GM21786 (cell line): ENCODE measurements at regions not wholly inside any gene's neighbourhood (a gene's known extent, or its start where the extent isn't known, plus 50 kb on each side); places are given as distances from the start of the nearest gene placed in this dataset.
"Not testable (repeated sequence)": the region's sequence is repeated elsewhere in the genome, so short reads cannot be mapped to it uniquely, and the experiment has no call there.

ENCODE experiments used
- ATAC-seq: cut with Tn5 transposase; IDR thresholded peaks from one replicate; pipeline ENCODE4 v1.9.1; 2021; ENCODE audit not compliant: unreplicated experiment

DNA sequence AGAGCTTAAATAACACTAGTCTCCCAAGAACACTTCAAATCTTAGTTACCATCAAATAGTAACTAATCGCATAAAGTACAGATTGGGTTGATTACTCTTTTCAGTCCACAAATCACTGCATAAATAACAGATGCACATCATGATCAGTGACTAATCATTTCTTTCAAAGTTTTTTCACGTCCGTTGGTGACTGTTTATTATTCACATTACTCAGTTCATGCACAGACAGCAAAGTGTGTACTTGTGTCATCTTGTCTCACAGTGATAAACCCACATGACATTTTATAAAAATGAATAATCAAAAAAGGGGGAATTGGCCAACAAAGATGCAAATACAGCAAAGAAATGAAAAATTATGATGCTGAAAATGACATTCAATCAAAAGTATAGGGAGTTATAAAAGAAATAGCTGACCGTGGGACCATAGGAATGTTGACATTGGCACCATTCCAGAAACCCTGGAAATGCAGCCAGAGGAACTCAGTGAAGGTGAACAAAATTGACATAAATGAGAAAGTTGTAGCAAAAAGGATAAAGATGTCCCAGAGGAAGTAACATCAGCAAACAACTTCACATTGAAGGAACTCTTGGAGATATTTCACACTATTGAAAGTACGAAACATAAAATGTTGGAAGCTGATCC is 161.5 kb downstream of the SOX3 start:
- no peak for ATAC-seq

DNA sequence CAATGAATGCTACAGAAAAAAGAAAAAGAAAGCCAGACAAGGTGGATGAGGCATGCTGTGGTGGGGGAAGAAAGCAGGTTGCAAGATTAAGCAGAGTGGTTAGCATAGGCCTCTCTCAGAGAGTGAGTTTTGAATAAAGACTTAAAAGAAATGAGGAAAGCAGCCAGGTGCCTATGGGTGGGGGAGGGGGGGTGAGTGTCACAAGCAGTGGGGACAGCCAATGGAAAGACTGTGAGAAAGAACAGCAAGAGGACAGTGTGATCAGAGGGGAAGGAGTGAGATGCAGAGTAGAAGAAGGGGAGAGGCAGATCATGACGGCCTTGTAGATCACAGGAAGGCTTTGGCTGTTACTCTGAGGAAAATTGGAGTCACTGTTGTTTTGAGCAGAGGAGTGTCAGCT is 162.5 kb downstream of the SOX3 start:
- ATAC-seq, result no peak

- no peak for ATAC-seq
These were observed 167.6 kb downstream of the SOX3 start for GRCh38 chrX:140337263-140337662.

- ATAC-seq, result no peak
These were observed 186.6 kb downstream of the SOX3 start for GRCh38 chrX:140318296-140318695.

DNA sequence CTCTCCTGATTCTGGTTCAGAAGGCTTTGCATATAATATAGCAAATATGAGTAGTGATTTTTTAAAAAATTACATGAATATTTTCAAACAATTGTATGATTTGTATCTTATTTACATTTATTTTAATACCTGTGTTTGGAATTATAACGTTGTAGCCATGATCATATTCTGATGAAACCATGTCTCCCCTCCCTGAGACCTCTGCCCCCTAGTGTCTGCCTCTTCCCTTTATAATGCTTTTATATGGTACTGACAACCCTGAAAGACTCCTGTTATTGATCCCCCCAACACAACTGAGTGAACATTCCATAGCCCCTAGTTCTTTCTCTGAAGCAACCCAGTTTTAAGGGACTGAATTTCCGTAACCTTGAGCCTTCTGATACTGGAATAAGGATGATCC is 187.4 kb downstream of the SOX3 start:
- ATAC-seq, result no peak

DNA sequence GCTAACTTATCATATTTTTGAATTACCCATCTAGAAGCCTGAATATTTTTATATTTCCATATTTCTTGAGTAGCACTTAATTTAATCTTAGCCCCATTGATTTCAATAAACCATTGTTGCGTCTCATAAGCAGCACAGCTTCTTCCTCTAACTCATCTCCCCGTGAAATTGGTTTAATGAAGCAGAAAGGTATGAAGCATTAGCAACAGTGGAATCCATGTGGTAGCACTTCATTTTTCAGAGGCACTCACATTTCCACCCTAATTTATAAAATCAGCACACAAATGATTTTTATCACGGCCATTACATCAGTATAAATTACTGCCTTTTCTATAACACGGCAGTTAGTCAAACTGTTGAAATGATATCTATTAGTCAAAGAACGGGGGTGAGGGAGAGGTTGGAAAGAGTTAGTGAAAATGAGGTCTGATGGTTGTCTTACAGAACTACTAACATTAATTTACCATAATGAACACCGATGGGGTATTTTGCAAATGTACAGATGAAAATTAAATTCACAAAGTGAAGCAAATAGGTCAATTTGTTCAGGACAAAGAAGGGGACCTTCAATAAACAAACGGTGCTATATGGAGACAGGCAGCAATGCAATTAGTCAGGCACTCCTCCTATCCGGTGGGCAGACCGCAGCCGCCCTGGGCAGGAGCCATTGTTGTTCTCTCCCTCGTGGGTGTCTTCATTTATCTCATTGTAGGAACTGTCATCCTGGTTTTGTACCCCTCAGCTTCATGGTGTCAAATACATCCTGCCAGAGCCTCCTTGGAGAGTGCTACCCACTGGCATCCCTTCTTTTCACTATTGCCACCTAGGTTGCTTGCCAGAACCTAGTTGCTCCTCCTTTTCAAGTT is 205.7 kb downstream of the SOX3 start:
- ATAC-seq, result no peak

- ATAC-seq, result no peak
These were observed 207.6 kb downstream of the SOX3 start for GRCh38 chrX:140297273-140297672.

DNA sequence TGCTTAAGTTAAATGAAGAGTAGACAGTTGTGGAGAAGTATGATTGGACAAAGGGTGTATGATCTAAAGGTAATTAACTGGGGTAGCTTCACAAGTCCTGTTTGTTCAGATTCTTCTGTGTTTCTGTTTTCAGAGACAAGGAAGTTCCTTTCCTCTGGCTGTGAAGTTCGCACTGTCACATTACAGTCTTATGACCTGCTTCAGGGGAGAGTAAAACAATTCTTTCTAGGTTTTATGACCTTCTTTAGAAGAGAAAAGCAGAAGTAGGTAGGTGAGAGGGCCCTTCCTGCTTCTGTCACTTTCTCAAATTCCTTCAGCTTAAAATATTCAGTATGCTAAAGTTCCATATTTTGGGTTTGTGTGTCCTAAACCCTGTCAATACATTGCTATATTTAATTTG is 211.9 kb downstream of the SOX3 start:
- ATAC-seq, result peak; percentile 56

DNA sequence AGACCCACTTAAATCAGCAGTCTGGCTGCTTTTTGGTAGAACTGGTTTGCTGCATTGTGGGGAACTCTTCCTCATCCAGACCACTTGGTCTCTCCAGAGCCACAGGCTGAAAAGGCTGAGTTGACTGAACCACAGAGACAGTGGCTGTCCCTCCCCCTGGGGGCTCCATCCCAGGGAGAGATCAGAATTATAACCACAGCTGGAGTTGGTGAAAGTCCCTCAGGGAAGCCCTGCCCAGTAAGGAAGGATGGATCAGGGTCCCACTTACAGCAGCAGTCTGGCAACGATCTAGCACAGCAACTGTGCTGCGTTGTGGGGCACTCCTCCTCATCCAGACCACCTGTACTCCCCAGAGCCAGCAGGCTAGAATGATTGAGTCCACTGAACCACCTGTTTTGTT is 212.7 kb downstream of the SOX3 start:
- no peak for ATAC-seq

DNA sequence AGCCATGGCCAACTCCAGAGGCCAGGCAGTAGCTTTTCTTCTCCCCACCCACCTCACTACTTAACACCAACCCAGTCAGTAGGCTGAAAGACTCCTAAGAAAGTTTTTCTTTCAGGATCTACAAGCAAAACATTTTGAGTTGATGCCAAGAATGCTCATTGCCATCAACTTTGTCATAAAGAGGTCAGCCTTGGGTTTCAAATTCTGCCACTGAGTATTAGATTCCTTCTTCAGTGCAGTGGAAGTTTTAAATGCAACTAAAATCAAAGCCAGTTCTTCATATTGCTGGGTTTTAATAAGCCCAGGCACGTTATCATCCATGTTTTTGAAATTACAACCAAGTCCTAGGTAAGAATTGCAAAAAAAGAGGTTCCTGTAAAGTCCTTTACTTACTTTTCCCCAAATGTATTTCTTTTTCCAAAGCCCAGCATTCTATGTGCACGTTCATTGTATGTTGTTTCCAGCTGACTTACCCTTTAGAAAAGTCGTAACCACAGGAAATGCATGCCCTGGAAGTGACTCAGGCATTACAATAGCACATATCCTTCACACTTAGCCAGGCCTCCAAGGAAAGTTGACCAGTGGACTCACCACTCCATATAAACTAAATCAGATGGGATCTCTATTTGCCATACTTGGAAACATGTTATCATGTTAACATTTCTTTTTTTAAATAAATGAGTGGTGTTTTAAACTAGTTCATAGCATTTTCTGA is 229.9 kb downstream of the SOX3 start:
- ATAC-seq, result no peak

DNA sequence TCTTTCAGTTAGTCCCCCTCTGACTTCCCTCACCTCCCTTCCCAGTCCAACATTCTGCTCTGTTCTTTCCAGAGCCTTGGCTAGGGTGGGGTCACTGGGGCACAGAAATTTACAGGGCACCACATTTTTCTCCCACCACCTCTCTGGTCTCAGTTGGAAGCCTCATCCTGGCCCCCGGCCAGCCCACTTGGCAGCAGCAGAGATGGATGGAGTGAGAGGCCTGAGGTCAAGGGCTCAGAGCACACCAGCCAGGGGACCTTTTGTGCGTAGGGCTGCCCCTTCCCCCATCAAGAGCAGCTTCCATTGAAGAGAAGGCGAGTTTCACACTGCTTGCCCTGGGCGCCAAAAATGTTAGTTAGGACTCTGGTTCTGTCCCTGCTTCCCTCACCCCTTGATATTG is 230.9 kb downstream of the SOX3 start:
- ATAC-seq, result no peak

- ATAC-seq, result no peak
These were observed 254.5 kb downstream of the SOX3 start for GRCh38 chrX:140250391-140250790.

DNA sequence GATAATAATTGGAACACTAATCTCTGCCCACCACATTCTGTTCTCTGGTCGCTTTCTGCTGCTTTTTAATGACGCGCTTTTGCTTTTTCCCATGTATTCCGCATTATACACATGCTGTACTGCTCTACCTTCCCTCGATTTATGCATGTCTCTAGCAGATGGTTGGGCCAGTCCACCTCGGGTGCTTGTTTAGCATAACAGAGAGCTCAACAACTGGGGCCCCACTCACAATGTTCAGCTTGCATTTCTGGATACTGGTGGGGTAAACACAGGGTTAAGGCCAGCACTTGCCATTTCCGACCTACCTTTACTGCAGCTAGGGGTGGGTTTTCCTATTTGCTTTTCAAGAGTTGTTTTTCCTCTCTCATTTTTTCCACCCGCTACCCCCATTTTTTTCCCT is 255.8 kb downstream of the SOX3 start:
- no peak for ATAC-seq

GRCh38 chrX:140229191-140229590 is 263.9 kb upstream of the CXorf66 start:
- ATAC-seq, result no peak

GRCh38 chrX:140226037-140226436 is 260.7 kb upstream of the CXorf66 start:
- not testable (repeated sequence) for ATAC-seq

DNA sequence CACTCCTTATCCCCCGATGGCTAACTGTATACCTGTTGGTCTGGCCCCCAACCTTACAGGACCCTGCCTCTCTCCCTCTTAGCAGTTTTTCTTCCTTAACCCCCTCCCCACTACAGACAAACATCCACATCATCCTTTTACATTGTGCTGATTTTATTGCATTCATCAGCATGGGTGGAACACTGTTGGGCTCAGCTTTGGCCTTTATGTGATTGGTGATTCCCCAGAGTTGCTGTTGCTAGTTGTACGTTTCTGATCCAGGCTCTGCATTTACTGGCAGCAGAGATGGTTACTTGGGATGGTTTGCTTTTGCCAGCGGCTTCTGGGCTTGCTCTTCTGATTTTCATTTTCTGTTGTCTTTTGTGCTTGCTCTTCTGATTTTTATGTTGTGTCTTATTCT is 250.6 kb upstream of the CXorf66 start:
- ATAC-seq, result not testable (repeated sequence)

DNA sequence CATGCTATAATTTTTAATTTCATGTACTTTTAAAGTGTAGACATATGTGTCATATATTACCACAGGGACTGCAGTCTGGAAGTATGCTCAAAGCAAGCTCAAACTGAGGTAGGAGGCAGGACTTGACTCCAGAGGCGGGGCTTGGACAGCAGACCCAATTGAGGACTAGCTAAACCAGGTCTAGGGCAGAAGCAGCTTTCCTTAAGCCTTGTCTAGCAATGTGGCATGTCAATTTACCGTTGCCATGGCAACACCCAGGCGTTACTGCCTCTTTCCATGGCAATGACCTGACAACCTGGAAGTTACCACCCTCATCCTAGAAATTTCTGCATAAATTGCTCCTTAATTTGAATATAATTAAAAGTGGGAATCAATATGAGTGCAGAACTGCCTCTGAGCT is 249.2 kb upstream of the CXorf66 start:
- ATAC-seq, result not testable (repeated sequence)

- no peak for ATAC-seq
These were observed 241.3 kb upstream of the CXorf66 start for GRCh38 chrX:140206657-140207056.

DNA sequence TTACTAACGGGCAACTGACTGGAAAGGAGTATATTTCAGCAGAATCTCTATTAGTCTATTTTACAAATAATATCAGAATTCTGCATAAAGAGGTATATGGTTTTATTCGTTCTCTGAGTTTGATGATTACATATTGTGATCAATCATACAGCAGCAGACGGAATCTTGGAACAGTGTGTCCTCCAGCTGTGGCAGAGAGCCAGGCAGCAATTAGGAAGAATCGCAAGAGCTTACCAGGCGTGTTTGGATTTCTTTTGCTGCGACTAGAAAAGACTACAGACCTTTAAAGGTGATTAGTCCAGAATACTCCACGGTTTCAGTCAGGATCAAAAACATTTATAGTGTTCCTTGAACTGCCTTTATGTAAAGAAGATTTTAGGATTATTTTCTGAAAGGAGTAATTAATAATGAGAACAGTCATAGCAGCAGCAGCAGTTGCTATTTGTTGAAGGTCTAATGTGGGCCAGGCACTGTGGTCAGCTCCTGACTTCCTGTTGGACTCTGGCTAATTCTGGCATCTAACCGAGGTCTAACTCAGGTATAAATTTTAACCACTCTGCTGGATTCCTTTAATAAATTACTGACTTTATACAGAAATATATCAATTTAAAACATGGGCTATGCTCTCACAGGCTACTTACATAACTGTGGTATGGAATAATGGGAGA is 225.3 kb upstream of the CXorf66 start:
- no peak for ATAC-seq

DNA sequence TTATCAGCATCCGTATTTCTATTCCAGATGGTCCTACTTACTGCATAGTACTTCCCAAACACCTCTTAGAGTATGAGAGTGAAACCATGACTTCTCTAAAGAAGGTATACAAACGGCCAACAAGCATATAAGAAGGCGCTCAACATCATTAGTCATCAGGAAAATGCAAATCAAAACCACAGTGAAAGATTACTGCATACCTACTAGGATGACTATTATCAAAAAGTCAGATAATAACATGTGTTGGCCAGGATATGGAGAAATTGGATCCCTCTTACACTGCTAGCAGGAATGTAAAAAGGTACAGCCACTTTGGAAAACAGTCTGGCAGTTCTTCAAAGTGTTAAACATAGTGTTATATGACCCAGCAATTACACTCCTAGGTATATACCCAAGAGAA is 215.3 kb upstream of the CXorf66 start:
- no peak for ATAC-seq

GRCh38 chrX:140177821-140178220 is 212.5 kb upstream of the CXorf66 start:
- no peak for ATAC-seq
